AG04449 (cell line): ENCODE measurements at regions not wholly inside any gene's neighbourhood (a gene's known extent, or its start where the extent isn't known, plus 50 kb on each side); places are given as distances from the start of the nearest gene placed in this dataset.

Experiments
- CTCF ChIA-PET: fragments of 350-600 bp; formaldehyde crosslinking; extraction: SDS; loops from one replicate; lab custom pipeline; 2021; ENCODE audit warnings: antibody characterized with exemption; lab: Yijun Ruan, JAX
- POLR2A ChIA-PET: fragments of 400-600, 350-600 bp; formaldehyde crosslinking; extraction: SDS; loops from one replicate; lab custom pipeline; 2020; ENCODE audit warnings: antibody characterized with exemption, inconsistent platforms; lab: Yijun Ruan, JAX
- DNase-seq: peaks from one replicate; pipeline ENCODE4 v3.0.0-alpha.2; 2010; ENCODE audit warnings: low read depth, low spot score
- H3K4me3 ChIP-seq: 2 replicates; pipeline ENCODE4 v1.5.1; 2011; ENCODE audit warnings: low read depth, mild to moderate bottlenecking, control low read depth, low read length
- CTCF ChIP-seq: IDR thresholded peaks from one replicate; pipeline ENCODE4 v1.5.1; 2011; ENCODE audit warnings: mild to moderate bottlenecking, moderate library complexity, low read length, control low read depth, inconsistent platforms; ENCODE audit not compliant: insufficient read depth; ENCODE audit errors: missing control alignments

GRCh38 chr3:10597733-10598132, 92.3 kb upstream of the ATP2B2 start:
- no peak for TF ChIP-seq CTCF
- no peak overlapping the region for H3K4me3 ChIP-seq
- POLR2A ChIA-PET: no interaction called here
- DNase-seq: no peak
- CTCF ChIA-PET: no interaction called here

GRCh38 chr3:10599017-10599416, 93.6 kb upstream of the ATP2B2 start:
- H3K4me3 ChIP-seq: no peak overlapping the region
- no peak for TF ChIP-seq CTCF
- CTCF ChIA-PET: no interaction called here
- DNase-seq: no peak
- POLR2A ChIA-PET: no interaction called here

- ChIA-PET CTCF (no interaction called here), POLR2A (no interaction called here)
- TF ChIP-seq CTCF: no peak
- H3K4me3 ChIP-seq: no peak overlapping the region
- no peak for DNase-seq
These were observed 94.1 kb upstream of the ATP2B2 start for GRCh38 chr3:10599444-10599843.

GRCh38 chr3:10600296-10600714, 94.9 kb upstream of the ATP2B2 start:
- ChIA-PET POLR2A (no interaction called here), CTCF (no interaction called here)
- no peak for TF ChIP-seq CTCF
- no peak for DNase-seq
- H3K4me3 ChIP-seq: no peak overlapping the region

GRCh38 chr3:10600726-10601125, 95.3 kb upstream of the ATP2B2 start:
- DNase-seq: no peak
- no peak for TF ChIP-seq CTCF
- no peak overlapping the region for H3K4me3 ChIP-seq
- POLR2A ChIA-PET: no interaction called here
- CTCF ChIA-PET: no interaction called here

- H3K4me3 ChIP-seq: no peak overlapping the region
- POLR2A ChIA-PET: no interaction called here
- DNase-seq: no peak
- CTCF ChIA-PET: no interaction called here
- no peak for TF ChIP-seq CTCF
These were observed 95.9 kb upstream of the ATP2B2 start for GRCh38 chr3:10601151-10601856.
